C4-2B (cell line): ENCODE measurements at regions not wholly inside any gene's neighbourhood (a gene's known extent, or its start where the extent isn't known, plus 50 kb on each side); places are given as distances from the start of the nearest gene placed in this dataset.

Source experiments
- H3K27ac ChIP-seq: fragments of 450-650 bp; 2 replicates; pipeline ENCODE4 v1.5.1; 2017
- ZFX ChIP-seq: fragments of 450-650 bp; IDR thresholded peaks from 2 replicates; pipeline ENCODE4 v1.6.1; 2017
- TF ChIP-seq, protein P1 (sequence below): fragments of 450-650 bp; conservative IDR thresholded peaks from 2 replicates; pipeline ENCODE4 v1.5.1; 2017; ENCODE audit warnings: mild to moderate bottlenecking

DNA sequence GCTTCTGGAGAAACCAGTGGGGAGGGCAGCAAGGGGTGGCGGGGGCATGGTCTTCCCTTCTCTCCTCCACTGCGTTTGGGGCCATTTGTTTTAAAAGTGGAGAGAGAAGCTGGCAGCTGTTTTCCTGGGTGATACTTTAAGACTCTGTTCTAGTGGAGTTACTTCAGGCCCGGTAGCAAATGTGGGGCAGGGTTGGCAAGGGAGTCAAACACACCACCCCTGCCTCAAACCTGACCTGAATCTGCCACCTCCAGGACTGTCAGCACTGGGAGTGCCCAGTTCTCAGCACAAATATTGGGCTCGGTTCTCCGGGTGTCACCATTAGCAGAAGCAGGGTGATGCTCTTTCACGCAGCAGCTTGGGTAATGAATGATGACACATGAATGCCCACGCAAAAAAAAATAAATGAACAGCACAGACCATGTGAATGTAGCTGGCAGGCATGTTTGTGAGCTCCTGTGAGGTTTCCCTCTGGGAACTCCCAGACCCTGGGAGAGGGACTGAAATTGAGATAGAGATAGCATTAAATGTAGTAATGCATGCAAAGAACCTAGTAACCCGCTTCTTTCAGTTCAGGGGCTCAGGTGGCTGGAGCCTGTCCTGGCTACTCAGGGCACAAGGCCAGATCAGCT is 424.0 kb downstream of the MCTP2 start:
- TF ChIP-seq, protein P1, sequence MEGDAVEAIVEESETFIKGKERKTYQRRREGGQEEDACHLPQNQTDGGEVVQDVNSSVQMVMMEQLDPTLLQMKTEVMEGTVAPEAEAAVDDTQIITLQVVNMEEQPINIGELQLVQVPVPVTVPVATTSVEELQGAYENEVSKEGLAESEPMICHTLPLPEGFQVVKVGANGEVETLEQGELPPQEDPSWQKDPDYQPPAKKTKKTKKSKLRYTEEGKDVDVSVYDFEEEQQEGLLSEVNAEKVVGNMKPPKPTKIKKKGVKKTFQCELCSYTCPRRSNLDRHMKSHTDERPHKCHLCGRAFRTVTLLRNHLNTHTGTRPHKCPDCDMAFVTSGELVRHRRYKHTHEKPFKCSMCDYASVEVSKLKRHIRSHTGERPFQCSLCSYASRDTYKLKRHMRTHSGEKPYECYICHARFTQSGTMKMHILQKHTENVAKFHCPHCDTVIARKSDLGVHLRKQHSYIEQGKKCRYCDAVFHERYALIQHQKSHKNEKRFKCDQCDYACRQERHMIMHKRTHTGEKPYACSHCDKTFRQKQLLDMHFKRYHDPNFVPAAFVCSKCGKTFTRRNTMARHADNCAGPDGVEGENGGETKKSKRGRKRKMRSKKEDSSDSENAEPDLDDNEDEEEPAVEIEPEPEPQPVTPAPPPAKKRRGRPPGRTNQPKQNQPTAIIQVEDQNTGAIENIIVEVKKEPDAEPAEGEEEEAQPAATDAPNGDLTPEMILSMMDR, result no peak
- no peak for TF ChIP-seq ZFX
- H3K27ac ChIP-seq, result no peak overlapping the region

DNA sequence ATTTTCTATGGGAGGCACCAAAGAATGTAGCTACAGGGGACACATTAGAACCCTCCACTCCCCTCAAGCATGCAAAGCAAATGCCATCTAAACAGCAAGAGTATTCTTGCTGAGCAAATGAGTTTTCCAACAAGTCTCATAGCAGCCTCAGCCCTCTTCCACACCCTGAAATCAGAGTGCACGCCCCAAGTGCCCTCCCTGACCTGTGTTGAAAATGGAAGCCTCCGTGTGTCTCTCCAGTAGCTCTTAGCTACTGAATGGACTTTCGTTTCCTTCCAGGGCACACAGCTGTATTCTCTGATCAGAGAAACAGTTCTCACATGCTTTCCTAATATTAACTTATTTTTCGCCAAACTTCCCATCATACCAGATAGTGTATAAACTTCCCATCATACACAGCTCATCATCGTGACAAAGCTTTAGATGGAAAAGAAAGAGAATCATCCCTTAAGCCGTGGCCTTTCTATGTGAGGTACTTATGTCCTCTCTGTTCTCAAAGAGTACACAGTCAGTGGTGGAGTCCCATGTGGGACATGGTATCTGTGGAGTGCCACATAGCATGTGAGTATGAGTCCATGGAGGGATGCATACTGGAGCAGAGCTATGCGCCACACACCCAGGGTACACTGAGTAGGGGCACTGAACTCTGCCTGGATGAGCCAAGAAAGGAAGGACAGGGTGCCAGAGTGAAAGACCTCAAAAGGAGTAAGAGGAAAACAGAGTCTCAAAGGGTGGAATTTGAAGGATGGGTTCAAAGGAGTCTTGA is 434.5 kb downstream of the MCTP2 start:
- no peak overlapping the region for H3K27ac ChIP-seq
- no peak for TF ChIP-seq ZFX

DNA sequence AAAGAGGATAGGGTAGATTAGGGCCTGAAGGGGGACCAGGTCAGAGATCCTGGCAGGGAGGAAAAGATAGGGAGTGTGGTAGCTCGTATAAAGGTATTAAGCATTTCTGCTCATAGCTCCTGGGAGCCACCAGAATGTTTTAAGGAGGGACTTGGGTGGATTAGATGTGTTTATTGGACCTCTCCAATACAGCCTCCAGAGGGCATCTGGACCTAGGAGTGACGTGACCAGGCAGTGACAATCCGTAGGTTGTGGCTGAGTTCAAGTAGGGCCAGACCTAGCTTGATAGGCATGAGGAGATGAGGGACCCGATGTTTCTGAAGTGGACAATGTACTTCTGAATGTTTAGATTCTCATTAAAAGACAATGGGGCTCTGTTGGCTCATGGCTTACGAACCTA is 435.2 kb downstream of the MCTP2 start:
- TF ChIP-seq ZFX, result no peak
- TF ChIP-seq, protein P1, result peak; percentile 21
- no peak overlapping the region for H3K27ac ChIP-seq

DNA sequence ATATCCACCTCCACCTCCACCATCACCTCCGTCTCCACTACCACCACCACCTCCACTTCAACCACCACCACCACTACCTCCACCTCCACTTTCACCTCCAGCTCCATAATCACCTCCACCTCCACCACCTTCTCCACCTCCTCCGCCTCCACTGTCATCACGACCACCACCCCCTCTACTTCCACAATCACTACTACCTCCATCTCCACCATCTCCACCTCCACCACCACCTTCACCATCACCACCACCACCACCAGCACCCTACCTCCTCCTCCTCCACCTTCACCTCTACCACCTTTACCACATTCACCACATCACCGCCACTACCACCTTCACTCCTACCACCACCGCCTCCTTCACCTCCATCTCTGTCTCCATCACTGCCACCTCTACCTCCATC is 435.7 kb downstream of the MCTP2 start:
- TF ChIP-seq, protein P1, result no peak
- no peak for TF ChIP-seq ZFX
- H3K27ac ChIP-seq, result no peak overlapping the region

DNA sequence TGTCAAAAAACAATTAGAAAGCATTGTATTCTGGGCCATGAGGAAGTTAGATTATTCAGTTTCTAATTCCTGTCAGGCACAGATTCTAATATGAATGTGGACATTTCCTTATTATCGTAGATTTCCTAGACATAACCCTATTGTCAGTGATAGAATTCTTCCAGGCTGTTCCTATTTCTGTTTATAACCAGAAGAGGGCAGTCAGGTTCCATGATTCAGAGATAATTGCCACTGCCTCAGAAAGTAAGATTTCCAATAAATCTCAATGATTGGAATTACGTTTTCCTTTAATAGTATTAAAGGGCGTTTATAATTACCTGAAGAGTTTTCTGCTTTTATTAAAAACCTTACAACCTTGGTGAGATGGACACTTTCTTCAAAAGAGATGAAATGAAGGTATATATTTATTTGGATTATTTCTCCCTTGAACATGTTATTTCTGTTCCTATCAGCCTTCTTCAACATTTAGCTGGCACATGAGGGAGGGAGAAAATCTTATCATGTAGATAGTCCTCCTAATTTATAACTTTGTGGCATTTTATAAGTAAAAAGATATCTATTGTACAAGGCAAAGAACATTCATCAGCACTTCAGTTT is 439.2 kb downstream of the MCTP2 start:
- TF ChIP-seq ZFX, result no peak
- TF ChIP-seq, protein P1, result peak; percentile 86
- no peak overlapping the region for H3K27ac ChIP-seq

DNA sequence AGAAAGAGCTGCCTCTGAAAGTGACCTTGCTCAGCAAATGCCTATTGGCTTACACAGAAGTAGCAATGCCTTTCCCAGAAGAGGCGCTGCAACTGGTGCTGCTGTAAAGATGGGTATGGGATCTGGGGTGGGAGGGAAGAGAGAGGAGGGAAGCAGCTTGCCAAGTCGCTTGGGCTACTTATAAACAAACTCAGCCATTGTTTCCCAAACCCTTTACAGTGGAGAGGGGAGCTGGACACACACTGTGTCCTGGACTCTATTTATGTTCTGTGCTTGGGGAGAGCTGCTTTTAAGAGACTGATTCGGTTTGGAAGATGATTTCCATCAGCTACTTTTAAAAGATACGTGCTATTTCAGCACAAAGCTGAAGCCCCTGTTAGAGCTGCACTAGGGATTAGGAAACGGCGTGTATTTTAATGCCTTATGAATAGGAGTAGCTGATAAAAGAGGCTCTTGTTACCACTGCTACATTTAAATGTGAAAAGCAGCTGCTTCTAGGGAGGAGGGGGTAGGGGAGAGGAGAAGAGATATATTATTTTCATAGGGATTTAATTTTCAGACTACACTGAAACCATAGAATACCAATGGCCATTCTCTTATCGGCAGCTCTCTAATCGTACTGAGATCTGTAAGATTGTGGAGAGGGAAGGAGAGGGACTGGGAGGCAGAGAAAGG is 440.6 kb downstream of the MCTP2 start:
- no peak overlapping the region for H3K27ac ChIP-seq
- no peak for TF ChIP-seq ZFX
- TF ChIP-seq, protein P1, result no peak

DNA sequence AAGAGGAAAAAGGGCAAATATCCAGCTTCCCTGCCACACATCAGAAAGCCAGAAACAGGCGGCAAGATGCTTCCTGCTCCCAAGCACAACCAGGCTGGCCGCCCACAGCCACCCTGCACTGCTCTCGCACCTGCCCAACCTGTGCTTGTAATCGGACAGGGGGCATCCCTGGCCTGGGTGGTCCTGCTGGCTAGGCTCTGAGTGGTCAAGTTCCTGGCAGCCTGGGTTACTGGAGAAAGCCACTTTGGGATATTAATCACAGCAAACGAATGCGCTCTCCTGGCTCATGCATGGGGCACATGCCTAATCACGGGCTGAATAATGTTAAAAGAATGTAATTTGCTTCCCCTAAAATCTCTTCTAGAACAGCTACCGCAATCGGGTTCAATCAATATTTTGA is 442.4 kb downstream of the MCTP2 start:
- TF ChIP-seq, protein P1, result no peak
- no peak for TF ChIP-seq ZFX
- no peak overlapping the region for H3K27ac ChIP-seq
